GM18520 (cell line): ENCODE measurements at regions not wholly inside any gene's neighbourhood (a gene's known extent, or its start where the extent isn't known, plus 50 kb on each side); places are given as distances from the start of the nearest gene placed in this dataset.
"Not testable (repeated sequence)": the region's sequence is repeated elsewhere in the genome, so short reads cannot be mapped to it uniquely, and the experiment has no call there.

ENCODE experiments used
- ATAC-seq: cut with Tn5 transposase; IDR thresholded peaks from one replicate; pipeline ENCODE4 v1.9.1; 2021; ENCODE audit not compliant: unreplicated experiment

GRCh38 chr4:17436047-17436749 lies 75.7 kb downstream of the QDPR start:
- not testable (repeated sequence) for ATAC-seq

- no peak for ATAC-seq
These were observed 78.1 kb downstream of the QDPR start for GRCh38 chr4:17433827-17434226.

- ATAC-seq = no peak
These were observed 83.9 kb downstream of the QDPR start for GRCh38 chr4:17427991-17428390.

GRCh38 chr4:17426222-17426621 lies 85.7 kb downstream of the QDPR start:
- ATAC-seq = no peak

GRCh38 chr4:17418010-17418409 lies 93.9 kb downstream of the QDPR start:
- ATAC-seq = no peak

- no peak for ATAC-seq
These were observed 97.5 kb downstream of the QDPR start for GRCh38 chr4:17414392-17414791.

- ATAC-seq = no peak
These were observed 111.2 kb downstream of the QDPR start for GRCh38 chr4:17400686-17401085.

- ATAC-seq = no peak
These were observed 113.1 kb downstream of the QDPR start for GRCh38 chr4:17398805-17399204.

GRCh38 chr4:17398035-17398434 lies 113.9 kb downstream of the QDPR start:
- ATAC-seq = no peak

GRCh38 chr4:17397611-17398010 lies 114.3 kb downstream of the QDPR start:
- no peak for ATAC-seq

GRCh38 chr4:17385403-17385802 lies 126.5 kb downstream of the QDPR start:
- ATAC-seq = no peak

- no peak for ATAC-seq
These were observed 131.5 kb downstream of the QDPR start for GRCh38 chr4:17380347-17380746.

GRCh38 chr4:17376205-17376604 lies 135.7 kb downstream of the QDPR start:
- ATAC-seq = no peak

GRCh38 chr4:17373666-17374065 lies 138.2 kb downstream of the QDPR start:
- ATAC-seq = no peak

GRCh38 chr4:17370818-17371217 lies 141.1 kb downstream of the QDPR start:
- no peak for ATAC-seq

- no peak for ATAC-seq
These were observed 143.5 kb downstream of the QDPR start for GRCh38 chr4:17368408-17368807.

GRCh38 chr4:17367201-17367600 lies 144.7 kb downstream of the QDPR start:
- no peak for ATAC-seq

- no peak for ATAC-seq
These were observed 145.4 kb downstream of the QDPR start for GRCh38 chr4:17366496-17366895.

- ATAC-seq = no peak
These were observed 149.5 kb downstream of the QDPR start for GRCh38 chr4:17362430-17362829.

- no peak for ATAC-seq
These were observed 153.6 kb downstream of the QDPR start for GRCh38 chr4:17358241-17358640.

GRCh38 chr4:17356926-17357325 lies 155.0 kb downstream of the QDPR start:
- no peak for ATAC-seq

- no peak for ATAC-seq
These were observed 159.5 kb downstream of the QDPR start for GRCh38 chr4:17352357-17352756.

- no peak for ATAC-seq
These were observed 164.4 kb downstream of the QDPR start for GRCh38 chr4:17347445-17347844.
